ENCODE measurements at regions not wholly inside any gene's neighbourhood (a gene's known extent, or its start where the extent isn't known, plus 50 kb on each side); places are given as distances from the start of the nearest gene placed in this dataset.

- TF ChIP-seq GATA3 (IDR thresholded peaks at IDR 0.05; ENCODE audit: borderline replicate concordance), result no peak
- TF ChIP-seq MAZ (IDR thresholded peaks at IDR 0.05; ENCODE audit: borderline replicate concordance, low read depth, low read length), result no peak
- no peak for TF ChIP-seq ZSCAN20 (CRISPR knock-in tag; IDR thresholded peaks at IDR 0.05)
- no peak for TF ChIP-seq CHD2 (IDR thresholded peaks at IDR 0.05; ENCODE audit: low read length, partially characterized antibody)
Measured at GRCh38 chr4:120299631-120300030, 233.0 kb upstream of the MAD2L1 start (continued).

DNA sequence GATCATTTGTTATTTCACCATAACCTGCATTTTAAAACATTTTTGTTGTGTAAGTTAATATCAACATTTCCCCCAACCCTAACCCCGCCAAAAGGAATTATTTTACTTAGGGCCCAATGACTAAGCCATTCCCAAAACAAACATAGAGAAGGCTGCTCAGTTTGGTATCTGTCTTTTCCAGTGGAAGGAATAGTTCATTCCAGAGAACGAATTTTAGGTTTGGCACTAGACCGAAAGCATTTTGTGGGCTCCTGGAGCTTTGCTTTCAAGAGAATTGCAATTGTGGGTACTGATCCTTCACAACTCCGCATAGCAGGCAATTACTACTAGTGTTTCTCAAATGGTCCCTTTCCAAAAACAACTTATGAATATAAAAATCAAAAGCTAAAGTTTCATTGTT lies 226.7 kb upstream of the MAD2L1 start:
- CTCF ChIA-PET, result no interaction called here
- Histone ChIP-seq H3K9me3 (no peaks in the 10 kb centered on the region), H3K4me3 (no peak overlapping the region), H3K4me1 (no peaks in the 10 kb centered on the region), H3K27ac (no peak overlapping the region), H3K4me2 (no peak overlapping the region)
- POLR2A ChIA-PET, result no interaction called here
- 20% methylated on average over 4 of the region's 4 CpGs for WGBS (ENCODE audit: missing lambda C conversion rate)
- no peak for DNase-seq (ENCODE audit: low read depth in 1 of 2, low spot score in 1 of 2)
- TF ChIP-seq HEYL (CRISPR knock-in tag; IDR thresholded peaks at IDR 0.05) (no peak), PHF8 (IDR thresholded peaks at IDR 0.05; ENCODE audit: borderline replicate concordance, low read depth) (no peak), ZC3H11A (IDR thresholded peaks at IDR 0.05) (no peak), EHMT2 (IDR thresholded peaks at IDR 0.05; ENCODE audit: low read depth) (no peak), MAX (IDR thresholded peaks at IDR 0.05) (no peak), MAFK (IDR thresholded peaks at IDR 0.05; ENCODE audit: partially characterized antibody) (no peak), ELK1 (IDR thresholded peaks at IDR 0.05; ENCODE audit: low read depth, low read length) (no peak), RFX5 (IDR thresholded peaks at IDR 0.05) (no peak), HDAC2 (IDR thresholded peaks at IDR 0.05) (no peak), RCOR1 (IDR thresholded peaks at IDR 0.05; ENCODE audit: low read depth, low read length) (no peak), CBX2 (IDR thresholded peaks at IDR 0.05; ENCODE audit: borderline replicate concordance, low read depth) (no peak), ESRRA (IDR thresholded peaks at IDR 0.05; ENCODE audit: borderline replicate concordance, low read length) (no peak), TP53 (CRISPR knock-in tag; IDR thresholded peaks at IDR 0.05) (no peak), RNF2 (IDR thresholded peaks at IDR 0.05; ENCODE audit: borderline replicate concordance, low read depth) (no peak), CEBPB (IDR thresholded peaks at IDR 0.05) (no peak)
- FAIRE-seq, result no peak
- ATAC-seq, result no peak

GRCh38 chr4:120291541-120291940 lies 224.9 kb upstream of the MAD2L1 start:
- FAIRE-seq (no peak), ATAC-seq (no peak), DNase-seq (ENCODE audit: low read depth in 1 of 2, low spot score in 1 of 2) (no peak)
- ChIA-PET POLR2A (no interaction called here), CTCF (no interaction called here)
- Histone ChIP-seq H3K4me3 (no peak overlapping the region), H3K27ac (no peak overlapping the region), H3K4me1 (no peaks in the 10 kb centered on the region), H3K9me3 (no peaks in the 10 kb centered on the region), H3K4me2 (no peak overlapping the region)
- WGBS (ENCODE audit: missing lambda C conversion rate), result 35% methylated on average over 5 of the region's 7 CpGs
- no peak for TF ChIP-seq FOXS1 (CRISPR knock-in tag; IDR thresholded peaks at IDR 0.05)
- no peak for TF ChIP-seq FOSB (CRISPR knock-in tag; IDR thresholded peaks at IDR 0.05)
- TF ChIP-seq ZSCAN20 (CRISPR knock-in tag; IDR thresholded peaks at IDR 0.05), result no peak
- no peak for TF ChIP-seq NR3C1 (IDR thresholded peaks at IDR 0.05)
- TF ChIP-seq ESRRA (IDR thresholded peaks at IDR 0.05; ENCODE audit: borderline replicate concordance, low read length), result no peak

- no peak overlapping the region for H3K4me2 ChIP-seq
- DNase-seq (ENCODE audit: low read depth in 1 of 2, low spot score in 1 of 2) (no peak), FAIRE-seq (no peak), ATAC-seq (no peak)
- H3K4me3 ChIP-seq, result no peak overlapping the region
- ChIA-PET CTCF (no interaction called here), POLR2A (no interaction called here)
- TF ChIP-seq CBX8 (IDR thresholded peaks at IDR 0.05) (no peak), MYC (IDR thresholded peaks at IDR 0.05; ENCODE audit: borderline replicate concordance, low read length) (no peak), FOSL2 (IDR thresholded peaks at IDR 0.05) (no peak), FOSL2 (CRISPR knock-in tag; IDR thresholded peaks at IDR 0.05) (no peak), RNF2 (IDR thresholded peaks at IDR 0.05; ENCODE audit: borderline replicate concordance, low read depth) (no peak), KDM1A (IDR thresholded peaks at IDR 0.05; ENCODE audit: low read depth) (no peak), HOXA7 (CRISPR knock-in tag; IDR thresholded peaks at IDR 0.05) (no peak), ESRRA (IDR thresholded peaks at IDR 0.05; ENCODE audit: borderline replicate concordance, low read length) (no peak), NFE2L2 (conservative IDR thresholded peaks at IDR 0.05; ENCODE audit: low read length) (no peak)
- TF ChIP-seq, protein P1, sequence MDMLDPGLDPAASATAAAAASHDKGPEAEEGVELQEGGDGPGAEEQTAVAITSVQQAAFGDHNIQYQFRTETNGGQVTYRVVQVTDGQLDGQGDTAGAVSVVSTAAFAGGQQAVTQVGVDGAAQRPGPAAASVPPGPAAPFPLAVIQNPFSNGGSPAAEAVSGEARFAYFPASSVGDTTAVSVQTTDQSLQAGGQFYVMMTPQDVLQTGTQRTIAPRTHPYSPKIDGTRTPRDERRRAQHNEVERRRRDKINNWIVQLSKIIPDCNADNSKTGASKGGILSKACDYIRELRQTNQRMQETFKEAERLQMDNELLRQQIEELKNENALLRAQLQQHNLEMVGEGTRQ (IDR thresholded peaks at IDR 0.05), result no peak
- H3K27ac ChIP-seq, result no peak overlapping the region
- H3K4me1 ChIP-seq, result no peaks in the 10 kb centered on the region
- no peaks in the 10 kb centered on the region for H3K9me3 ChIP-seq
- WGBS (ENCODE audit: missing lambda C conversion rate), result 4% methylated on average over 1 of the region's 1 CpG
Measured at GRCh38 chr4:120290553-120290952, 223.9 kb upstream of the MAD2L1 start.

Measured in A549 (cell line).